NCI-H748 (cell line): ENCODE measurements at regions not wholly inside any gene's neighbourhood (a gene's known extent, or its start where the extent isn't known, plus 50 kb on each side); places are given as distances from the start of the nearest gene placed in this dataset.

Experiments
- DNase-seq: peaks from one replicate; lab custom pipeline; 2025; ENCODE audit not compliant: unreplicated experiment; lab: John Stamatoyannopoulos, UW

DNA sequence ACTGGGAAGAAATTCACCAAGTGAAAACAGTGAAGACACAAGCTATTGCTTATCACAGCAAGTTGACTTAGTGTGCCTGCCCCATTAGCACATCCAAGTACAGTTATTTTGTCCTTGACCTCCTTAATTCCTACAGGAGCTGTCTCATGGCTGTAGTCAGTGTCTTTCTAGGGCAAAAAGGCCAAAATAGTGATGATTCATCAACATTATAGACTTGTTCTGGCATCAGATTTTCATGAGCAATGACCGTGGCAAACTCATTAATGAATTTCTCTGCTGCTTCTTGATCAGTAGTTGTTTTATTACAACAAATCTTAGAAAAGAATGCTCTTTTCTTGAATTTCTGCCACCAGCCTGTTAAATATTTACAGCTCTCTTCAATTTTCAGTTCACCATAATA lies 1169.3 kb upstream of the DDX18 start:
- DNase-seq, result no peak

DNA sequence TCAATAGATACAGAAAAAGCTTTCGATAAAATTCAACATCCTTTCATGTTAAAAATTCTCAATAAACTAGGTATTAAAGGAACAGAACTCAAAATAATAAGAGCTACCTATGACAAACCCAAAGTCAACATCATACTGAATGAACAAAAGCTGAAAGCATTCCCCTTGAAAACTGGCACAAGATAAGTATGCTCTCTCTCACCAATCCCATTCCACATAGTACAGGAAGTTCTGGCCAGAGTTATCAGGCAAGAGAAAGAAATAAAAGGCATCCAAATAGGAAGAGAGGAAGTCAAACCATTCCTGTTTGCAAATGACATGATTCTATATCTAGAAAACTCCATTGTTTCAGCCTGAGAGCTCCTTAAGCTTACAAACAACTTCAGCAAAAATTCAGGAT lies 1145.8 kb upstream of the DDX18 start:
- no peak for DNase-seq

DNA sequence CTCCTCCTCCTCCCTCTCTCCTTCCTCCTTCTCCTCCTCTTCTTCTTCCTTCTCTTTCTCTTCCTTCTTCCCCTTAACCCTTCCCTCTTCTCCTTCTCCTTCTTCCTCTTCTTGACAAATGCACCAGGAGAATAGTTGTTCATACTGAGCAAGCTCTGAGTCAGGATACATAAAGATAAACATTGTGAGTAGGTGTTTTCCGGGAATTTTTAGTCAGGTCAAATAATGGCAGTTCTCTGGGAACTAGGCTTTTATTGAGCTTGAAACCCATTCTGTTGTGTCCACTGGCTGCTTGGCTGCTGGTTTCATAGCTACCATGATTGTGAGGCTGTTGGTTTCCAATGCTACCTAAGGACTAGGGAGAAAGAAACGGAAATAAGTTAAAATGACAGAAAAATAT lies 1144.7 kb upstream of the DDX18 start:
- DNase-seq, result no peak

- DNase-seq, result no peak
These were observed 1140.3 kb upstream of the DDX18 start for GRCh38 chr2:116674188-116674587.

DNA sequence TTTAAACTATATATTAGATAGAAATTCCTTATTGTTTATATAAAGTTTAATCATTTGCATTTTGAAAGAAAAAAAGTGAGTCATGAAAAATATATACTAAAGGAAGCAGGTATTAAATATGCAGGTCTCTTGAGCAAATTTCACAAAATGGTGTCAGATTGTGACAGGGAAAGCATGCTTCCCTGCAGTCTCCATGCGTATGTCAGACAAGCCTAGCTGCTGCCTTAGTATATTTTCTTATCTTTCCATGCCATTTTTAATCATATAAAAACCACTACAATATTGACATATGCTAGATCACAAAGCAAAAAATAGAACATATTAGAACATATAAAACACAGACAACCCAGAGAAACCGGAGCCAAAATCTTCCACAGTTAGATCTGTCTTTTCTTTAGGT lies 1137.7 kb upstream of the DDX18 start:
- DNase-seq, result no peak

DNA sequence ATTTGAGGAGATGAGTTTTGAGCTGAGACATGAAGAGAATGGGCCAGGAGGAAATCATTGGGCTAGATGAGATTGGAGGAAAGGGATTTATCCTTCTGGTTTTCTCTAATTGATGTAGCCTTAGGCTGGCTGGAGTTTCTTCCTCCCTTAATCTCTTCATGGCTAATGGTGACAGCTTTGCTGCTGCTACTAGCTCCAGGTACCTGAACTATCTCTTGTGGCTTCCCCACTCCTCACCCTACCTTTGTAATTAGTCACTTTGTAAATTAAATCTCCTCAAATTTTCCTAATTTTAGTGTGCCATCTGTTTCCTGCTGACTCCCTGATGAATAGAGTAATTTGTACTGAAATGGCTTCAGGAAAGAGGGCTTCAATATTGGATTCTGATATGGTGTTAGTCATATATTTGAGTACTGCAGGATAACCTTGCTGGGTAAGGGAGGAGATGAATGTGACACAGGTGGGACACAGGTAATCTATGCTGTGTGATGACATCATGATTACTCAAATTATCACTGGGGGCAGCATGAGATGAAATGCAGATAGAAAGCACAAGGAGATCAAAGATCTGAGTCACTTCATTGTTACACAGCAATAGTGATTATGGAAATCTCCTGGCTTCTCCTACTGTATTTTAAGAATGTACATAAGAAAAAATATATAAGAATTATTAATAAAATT lies 1134.1 kb upstream of the DDX18 start:
- no peak for DNase-seq

DNA sequence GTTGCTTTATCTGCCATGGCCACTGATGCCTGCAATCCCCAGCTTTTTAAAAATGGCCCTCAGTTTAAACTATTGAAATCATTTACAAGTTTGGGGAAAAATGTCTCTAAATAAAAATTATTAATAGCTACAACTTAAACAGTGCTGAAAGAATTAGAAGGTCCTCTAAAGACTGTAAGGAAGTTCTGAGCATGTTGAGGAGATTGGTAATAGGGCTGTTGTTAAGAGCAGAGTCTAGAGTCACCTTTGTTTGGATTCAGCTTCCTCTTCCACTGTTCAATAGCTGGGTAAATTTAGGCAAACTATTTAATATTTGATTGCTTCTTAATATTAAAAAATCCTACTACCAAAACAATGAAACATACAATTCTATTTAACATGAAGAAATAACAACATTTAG lies 1127.1 kb upstream of the DDX18 start:
- no peak for DNase-seq

DNA sequence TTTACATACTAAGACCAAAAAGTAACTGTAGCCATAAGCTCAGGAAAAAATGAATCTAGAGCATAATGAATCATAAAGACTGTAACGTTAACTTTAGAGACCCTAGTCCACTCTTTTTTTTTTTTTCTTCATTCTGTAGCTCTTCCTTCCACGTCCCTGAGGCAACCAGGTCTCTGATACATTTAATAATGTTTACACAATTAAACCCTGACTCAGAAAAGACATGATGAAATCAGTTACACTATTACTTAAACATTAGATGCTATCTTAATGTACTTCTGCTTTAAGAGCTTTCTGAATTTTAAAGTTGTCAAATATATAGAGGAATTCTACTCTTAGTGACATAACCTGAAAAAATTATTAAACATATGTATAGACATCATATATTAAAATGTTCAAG lies 1121.5 kb upstream of the DDX18 start:
- DNase-seq, result no peak

DNA sequence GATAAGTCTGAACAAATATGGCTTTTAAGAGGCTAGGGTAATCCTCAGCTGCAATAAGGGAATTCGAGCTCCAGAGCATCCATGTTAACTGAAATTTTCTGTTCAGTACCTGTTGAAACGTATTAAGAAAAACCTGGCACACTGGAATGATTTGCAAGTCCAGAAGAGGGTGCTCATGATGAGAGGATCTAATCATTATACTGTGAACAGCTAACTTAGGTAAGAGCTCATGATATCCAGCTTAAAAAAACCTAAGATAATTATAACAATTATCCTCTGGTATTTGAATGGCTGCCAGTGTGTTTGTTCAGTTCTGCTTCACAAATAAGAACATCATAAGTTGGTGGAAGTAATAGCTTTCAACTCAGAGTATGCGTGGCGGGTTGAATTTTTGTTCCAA lies 1118.3 kb upstream of the DDX18 start:
- DNase-seq, result peak; percentile 84

DNA sequence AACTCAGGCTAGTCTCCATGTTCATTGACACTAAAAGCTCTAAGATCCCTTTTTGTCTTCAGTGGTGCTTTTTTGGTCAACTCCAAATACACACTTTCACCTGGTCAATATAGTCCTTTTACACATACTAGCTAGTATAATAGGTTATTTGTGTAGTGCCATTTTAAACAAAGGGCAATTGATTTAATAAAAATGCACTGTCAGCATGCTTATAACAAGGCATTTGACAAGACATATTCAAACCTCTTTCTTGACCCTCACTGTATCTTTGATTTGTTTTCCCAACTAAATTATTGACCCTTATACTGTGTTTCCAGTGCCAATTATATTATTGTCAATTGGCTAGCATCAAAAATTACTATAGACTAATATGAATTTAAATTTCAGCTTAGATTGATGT lies 1117.6 kb upstream of the DDX18 start:
- no peak for DNase-seq

DNA sequence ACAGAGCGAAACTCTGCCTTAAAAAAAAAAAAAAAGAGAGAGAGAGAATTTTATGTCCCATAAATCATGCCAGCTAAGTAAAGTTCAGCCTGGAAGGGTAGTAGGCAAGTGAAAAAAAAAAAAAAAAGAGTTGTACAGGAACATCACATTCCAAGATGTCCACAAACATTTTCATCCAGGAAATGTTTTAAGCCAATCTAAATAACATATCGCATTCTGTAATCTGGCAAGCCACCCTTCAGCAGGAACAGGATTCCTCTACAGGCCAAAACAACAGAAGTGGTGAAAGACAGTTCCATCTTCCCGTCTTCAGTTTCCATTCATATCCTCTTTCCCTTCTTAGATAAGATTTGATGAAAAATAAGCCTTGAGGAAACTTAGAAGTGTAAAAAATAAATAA lies 1108.1 kb upstream of the DDX18 start:
- no peak for DNase-seq

DNA sequence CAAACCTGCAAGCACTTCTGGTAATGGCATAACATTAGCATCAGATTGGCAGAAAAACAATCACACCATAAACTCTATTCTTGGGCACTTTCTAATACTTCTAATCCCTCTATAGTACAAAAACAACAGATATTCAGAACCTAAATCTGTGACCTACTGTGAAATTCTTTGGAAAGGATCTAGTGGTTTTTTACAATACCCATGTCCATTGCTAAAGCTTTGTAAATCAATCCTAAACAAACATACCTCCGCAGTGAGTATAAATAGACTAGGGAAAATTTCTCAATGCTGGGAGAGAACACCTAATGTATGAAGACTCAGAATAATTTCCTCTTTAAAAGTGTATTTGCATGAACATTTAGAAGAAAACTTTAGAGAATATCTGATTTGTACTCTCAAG lies 1098.5 kb upstream of the DDX18 start:
- DNase-seq, result peak; percentile 3

DNA sequence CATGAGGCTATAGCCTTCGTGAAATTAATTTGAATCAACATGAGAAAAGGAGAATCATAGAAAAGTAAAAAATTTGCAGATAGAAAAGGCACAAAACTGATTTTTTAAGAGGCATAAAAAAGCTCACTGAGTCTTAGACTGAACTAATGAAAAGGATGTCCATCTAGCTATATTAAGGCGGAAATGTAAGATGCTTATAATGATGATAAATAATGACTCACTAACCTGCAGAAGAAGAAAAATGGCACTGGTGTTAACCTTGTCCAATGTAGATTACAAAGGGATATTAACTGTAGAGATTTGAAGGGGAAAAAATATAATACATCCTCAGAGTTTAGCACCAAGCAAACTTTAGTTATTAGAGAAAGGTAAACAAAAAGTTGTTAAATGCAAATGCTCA lies 1098.0 kb upstream of the DDX18 start:
- no peak for DNase-seq

DNA sequence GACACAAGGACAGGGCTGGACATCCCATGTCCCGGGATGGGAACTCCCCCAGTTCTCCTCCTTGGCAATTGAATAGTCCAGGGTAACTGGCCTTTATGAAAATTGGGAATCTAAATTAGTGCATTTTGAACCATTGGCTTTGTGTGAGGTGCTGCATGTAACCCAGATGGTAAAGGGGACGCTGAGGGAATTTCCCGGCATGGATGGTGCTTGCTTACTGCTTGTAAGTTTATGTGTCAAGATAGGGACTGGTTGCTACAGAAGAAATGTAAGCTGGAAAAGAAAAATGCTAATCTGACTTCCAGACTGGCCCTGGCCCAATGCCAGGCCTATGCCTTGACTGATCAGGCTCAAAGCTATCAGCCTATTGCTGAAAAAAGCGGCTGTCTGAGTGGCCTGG lies 1096.7 kb upstream of the DDX18 start:
- DNase-seq, result no peak

GRCh38 chr2:116718451-116718850 lies 1096.0 kb upstream of the DDX18 start:
- no peak for DNase-seq

- peak; percentile 93 for DNase-seq
These were observed 1094.7 kb upstream of the DDX18 start for GRCh38 chr2:116719836-116720235.

DNA sequence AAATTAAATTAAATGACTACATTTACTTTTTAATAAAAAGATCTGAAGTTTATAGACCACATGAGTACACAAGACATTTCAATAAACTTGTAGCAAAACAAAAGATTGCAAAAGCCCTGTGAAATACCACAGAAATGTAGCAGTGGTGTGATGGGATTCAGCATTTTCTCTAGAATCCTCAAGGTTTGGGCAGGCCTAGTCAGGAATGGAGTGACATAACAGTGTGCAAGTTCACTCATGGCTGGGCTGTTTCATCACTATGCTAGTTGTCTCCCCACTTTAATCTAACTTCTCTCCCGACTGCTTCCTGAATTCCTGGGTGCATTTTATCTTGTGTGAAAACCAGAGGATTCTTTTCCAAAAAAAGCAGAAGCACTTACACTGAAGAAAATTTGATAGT lies 1089.9 kb upstream of the DDX18 start:
- DNase-seq, result no peak

DNA sequence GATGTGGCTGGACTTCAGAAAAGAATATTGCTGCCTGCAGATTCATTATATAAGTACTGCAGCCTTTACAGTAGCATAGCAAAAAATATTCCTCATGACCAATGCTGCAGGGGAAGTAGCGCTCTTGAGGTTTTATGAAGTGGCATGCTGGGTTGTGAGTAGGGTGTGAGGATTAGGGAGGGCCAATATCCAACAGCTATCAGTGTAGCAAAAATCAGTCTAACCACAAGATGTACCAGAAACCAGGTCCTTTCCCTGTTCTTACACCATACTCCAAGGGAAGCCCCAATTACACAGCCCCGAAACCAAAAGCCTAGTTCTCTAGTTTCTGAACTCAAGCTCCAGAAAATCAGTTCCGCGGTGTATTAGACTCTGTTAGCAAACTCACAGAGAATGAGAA lies 1082.2 kb upstream of the DDX18 start:
- DNase-seq, result peak; percentile 56

- DNase-seq, result peak; percentile 92
These were observed 1080.8 kb upstream of the DDX18 start for GRCh38 chr2:116733699-116734098.

DNA sequence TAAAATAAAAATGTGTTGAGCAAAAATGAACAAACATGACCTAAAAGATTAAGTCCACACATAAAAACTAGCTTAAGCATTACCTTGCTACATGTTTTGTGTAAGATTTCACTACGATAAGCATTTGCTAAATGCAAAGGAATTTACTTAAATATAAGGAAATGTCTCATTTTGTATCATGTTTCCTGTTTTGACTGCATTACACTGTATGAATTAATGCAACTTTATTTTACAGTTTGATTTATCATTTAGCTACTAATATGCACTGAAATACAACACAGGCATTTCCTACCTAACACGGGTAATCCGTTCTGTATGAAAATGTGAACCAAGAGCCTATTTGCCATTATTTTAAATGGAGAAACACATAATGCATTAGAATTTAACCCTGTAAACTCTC lies 1076.5 kb upstream of the DDX18 start:
- no peak for DNase-seq

DNA sequence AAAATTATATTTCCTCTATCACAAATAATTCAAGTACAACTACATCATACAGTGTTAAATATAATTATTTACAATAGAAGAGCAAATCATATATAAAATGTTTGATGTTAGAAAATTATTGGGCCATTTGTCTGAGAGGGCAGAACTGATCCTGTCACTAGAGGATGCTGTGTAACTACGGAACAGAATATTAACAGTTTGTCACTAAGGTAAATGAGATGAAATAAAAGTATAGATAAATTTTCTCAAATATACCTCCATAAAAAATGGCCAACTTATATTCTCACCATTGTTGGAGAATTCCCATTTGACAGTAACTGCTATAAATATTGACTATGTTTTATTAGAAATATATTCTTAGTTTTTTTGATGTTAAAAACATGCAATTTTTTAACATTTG lies 1067.4 kb upstream of the DDX18 start:
- no peak for DNase-seq

GRCh38 chr2:116749994-116750393 lies 1064.5 kb upstream of the DDX18 start:
- DNase-seq, result no peak

DNA sequence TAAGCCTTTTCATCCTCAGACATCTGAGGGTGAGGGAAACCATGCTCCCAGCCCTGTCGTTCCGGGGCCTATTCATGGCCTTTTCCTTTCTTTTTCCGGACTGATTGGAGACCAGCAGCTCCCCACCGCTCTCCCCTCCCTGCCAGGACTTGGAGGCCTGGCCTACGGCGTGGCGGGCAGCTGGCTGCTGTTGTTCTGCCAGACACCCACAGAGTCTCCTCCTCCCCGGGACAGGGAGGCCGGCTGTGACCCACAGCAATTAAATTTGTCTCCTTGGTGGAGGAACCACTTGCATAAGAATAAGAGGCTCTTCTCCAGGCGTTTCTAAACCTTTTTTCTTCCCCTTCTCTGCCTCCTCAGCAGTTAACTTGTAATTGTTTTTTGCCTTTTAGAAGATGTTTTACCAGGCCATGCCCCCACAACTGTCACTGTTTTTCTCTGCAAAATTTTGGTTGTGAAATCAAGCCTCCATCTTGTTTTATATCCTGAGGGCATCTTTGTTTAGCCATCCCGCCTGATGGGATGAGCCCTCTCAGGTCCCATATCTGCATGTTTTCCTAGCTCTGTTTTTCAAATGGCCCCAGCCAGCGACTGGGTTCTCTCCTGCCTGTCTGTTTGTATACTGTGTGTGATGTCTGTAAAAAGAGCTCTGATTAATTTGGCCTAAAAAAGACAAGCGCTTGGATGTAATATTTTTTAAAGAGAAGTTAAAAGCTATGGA lies 1060.0 kb upstream of the DDX18 start:
- no peak for DNase-seq
